HL-60 (cell line): ENCODE measurements at regions not wholly inside any gene's neighbourhood (a gene's known extent, or its start where the extent isn't known, plus 50 kb on each side); places are given as distances from the start of the nearest gene placed in this dataset.

Experiments
- DNase-seq, 2 experiments: peaks; one replicate each; pipeline ENCODE4 v3.0.0-alpha.2; 2010 to 2020; ENCODE audit warnings: low read depth in 1 of 2, low spot score in 1 of 2
- H3K27ac ChIP-seq: fragments of 250-450 bp; sonication (Bioruptor Pico); replicated peaks from 2 replicates; pipeline ENCODE4 v1.5.1; 2020; ENCODE audit warnings: mild to moderate bottlenecking, moderate library complexity
- H3K27me3 ChIP-seq: fragments of 250-450 bp; sonication (Bioruptor Pico); 2 replicates; pipeline ENCODE4 v1.5.1; 2021; ENCODE audit warnings: mild to moderate bottlenecking, moderate library complexity; ENCODE audit not compliant: insufficient read depth, poor library complexity, severe bottlenecking
- H3K4me3 ChIP-seq: replicated peaks from 2 replicates; pipeline ENCODE4 v1.5.1; 2011; ENCODE audit warnings: mild to moderate bottlenecking, control low read depth, low read length; ENCODE audit not compliant: insufficient read depth
- GABPA ChIP-seq: IDR thresholded peaks from 2 replicates; pipeline ENCODE4 v1.6.1; 2012; ENCODE audit warnings: low read depth
- POLR2AphosphoS5 ChIP-seq: IDR thresholded peaks from 2 replicates; pipeline ENCODE4 v1.6.1; 2012; ENCODE audit warnings: low read depth
- SPI1 ChIP-seq: IDR thresholded peaks from 2 replicates; pipeline ENCODE4 v1.6.1; 2012; ENCODE audit warnings: low read depth, mild to moderate bottlenecking, borderline replicate concordance
- TF ChIP-seq, protein P1 (sequence below): IDR thresholded peaks from 2 replicates; pipeline ENCODE4 v1.6.1; 2012; ENCODE audit warnings: low read depth; ENCODE audit not compliant: insufficient replicate concordance
- TF ChIP-seq, protein P2 (sequence below): IDR thresholded peaks from one replicate; pipeline ENCODE4 v1.5.1; 2011; ENCODE audit warnings: low read length, control low read depth, inconsistent platforms; ENCODE audit not compliant: insufficient read depth

DNA sequence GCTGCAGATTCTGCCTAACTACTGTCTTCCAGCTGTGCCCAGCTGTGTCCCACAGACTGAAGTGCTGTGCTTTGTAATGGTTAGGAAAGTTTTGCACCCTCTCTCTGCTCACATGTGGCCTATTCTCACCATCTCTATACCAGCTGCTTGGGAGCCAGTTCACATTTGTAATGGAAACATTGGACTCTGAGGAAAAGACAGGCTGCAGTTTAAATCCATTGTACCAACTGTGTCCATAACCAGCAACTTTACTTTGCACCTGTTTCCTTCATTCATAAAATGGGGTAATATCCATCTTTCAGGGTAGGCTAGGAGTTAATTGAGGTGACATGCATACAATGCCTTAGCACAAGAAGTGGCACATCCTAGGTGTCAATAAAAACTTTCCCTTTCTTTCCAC lies 344.0 kb downstream of the TNS1 start:
- Histone ChIP-seq H3K27ac (no peak overlapping the region), H3K4me3 (no peak overlapping the region), H3K27me3 (peaks cover 3% of the 10 kb centered on the region)
- TF ChIP-seq SPI1 (no peak), GABPA (no peak), POLR2AphosphoS5 (no peak)
- TF ChIP-seq, protein P1, sequence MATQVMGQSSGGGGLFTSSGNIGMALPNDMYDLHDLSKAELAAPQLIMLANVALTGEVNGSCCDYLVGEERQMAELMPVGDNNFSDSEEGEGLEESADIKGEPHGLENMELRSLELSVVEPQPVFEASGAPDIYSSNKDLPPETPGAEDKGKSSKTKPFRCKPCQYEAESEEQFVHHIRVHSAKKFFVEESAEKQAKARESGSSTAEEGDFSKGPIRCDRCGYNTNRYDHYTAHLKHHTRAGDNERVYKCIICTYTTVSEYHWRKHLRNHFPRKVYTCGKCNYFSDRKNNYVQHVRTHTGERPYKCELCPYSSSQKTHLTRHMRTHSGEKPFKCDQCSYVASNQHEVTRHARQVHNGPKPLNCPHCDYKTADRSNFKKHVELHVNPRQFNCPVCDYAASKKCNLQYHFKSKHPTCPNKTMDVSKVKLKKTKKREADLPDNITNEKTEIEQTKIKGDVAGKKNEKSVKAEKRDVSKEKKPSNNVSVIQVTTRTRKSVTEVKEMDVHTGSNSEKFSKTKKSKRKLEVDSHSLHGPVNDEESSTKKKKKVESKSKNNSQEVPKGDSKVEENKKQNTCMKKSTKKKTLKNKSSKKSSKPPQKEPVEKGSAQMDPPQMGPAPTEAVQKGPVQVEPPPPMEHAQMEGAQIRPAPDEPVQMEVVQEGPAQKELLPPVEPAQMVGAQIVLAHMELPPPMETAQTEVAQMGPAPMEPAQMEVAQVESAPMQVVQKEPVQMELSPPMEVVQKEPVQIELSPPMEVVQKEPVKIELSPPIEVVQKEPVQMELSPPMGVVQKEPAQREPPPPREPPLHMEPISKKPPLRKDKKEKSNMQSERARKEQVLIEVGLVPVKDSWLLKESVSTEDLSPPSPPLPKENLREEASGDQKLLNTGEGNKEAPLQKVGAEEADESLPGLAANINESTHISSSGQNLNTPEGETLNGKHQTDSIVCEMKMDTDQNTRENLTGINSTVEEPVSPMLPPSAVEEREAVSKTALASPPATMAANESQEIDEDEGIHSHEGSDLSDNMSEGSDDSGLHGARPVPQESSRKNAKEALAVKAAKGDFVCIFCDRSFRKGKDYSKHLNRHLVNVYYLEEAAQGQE, result no peak
- TF ChIP-seq, protein P2, sequence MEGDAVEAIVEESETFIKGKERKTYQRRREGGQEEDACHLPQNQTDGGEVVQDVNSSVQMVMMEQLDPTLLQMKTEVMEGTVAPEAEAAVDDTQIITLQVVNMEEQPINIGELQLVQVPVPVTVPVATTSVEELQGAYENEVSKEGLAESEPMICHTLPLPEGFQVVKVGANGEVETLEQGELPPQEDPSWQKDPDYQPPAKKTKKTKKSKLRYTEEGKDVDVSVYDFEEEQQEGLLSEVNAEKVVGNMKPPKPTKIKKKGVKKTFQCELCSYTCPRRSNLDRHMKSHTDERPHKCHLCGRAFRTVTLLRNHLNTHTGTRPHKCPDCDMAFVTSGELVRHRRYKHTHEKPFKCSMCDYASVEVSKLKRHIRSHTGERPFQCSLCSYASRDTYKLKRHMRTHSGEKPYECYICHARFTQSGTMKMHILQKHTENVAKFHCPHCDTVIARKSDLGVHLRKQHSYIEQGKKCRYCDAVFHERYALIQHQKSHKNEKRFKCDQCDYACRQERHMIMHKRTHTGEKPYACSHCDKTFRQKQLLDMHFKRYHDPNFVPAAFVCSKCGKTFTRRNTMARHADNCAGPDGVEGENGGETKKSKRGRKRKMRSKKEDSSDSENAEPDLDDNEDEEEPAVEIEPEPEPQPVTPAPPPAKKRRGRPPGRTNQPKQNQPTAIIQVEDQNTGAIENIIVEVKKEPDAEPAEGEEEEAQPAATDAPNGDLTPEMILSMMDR, result no peak
- DNase-seq, result no peak

GRCh38 chr2:217657252-217657651 lies 345.5 kb downstream of the TNS1 start:
- no peak for DNase-seq
- no peak overlapping the region for H3K4me3 ChIP-seq
- peaks cover 3% of the 10 kb centered on the region for H3K27me3 ChIP-seq
- TF ChIP-seq GABPA (no peak), POLR2AphosphoS5 (no peak), SPI1 (no peak)
- TF ChIP-seq, protein P1, result no peak
- TF ChIP-seq, protein P2, result no peak
- no peak overlapping the region for H3K27ac ChIP-seq

DNA sequence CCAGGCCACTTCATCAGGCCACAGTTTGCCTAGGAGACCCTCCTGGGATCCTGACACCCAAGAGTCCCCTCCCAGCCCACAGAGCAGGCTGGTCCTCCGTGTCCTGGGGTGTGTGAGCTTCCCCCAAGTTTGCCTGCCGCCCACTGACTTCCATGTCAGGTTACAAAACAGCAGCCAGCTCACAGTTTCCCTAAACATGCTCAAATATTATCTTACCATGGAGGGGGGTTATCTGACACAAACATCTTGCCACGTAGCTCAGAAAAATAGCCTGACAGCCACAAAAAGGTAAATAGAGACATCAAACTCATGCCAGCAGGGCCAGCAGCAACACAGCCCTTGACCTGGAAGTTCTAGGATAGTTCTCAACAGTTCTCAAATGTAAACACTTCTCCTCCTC lies 346.5 kb downstream of the TNS1 start:
- TF ChIP-seq SPI1 (no peak), GABPA (no peak), POLR2AphosphoS5 (no peak)
- TF ChIP-seq, protein P1, result no peak
- TF ChIP-seq, protein P2, result no peak
- H3K27ac ChIP-seq, result no peak overlapping the region

More for the DNA sequence above, 346.5 kb downstream of the TNS1 start:
- Histone ChIP-seq H3K27me3 (peaks cover 2% of the 10 kb centered on the region), H3K4me3 (no peak overlapping the region)
- no peak for DNase-seq
